ENCODE measurements at regions not wholly inside any gene's neighbourhood (a gene's known extent, or its start where the extent isn't known, plus 50 kb on each side); places are given as distances from the start of the nearest gene placed in this dataset.

- Histone ChIP-seq H3K27ac (replicated peaks) (no peak overlapping the region), H3K36me3 (no peaks in the 10 kb centered on the region), H3K4me3 (no peak overlapping the region), H3K4me1 (no peaks in the 10 kb centered on the region), H3K27me3 (ENCODE audit: low read depth) (no peaks in the 10 kb centered on the region), H3K9me3 (replicated peaks) (no peaks in the 10 kb centered on the region)
- TF ChIP-seq, protein P1, sequence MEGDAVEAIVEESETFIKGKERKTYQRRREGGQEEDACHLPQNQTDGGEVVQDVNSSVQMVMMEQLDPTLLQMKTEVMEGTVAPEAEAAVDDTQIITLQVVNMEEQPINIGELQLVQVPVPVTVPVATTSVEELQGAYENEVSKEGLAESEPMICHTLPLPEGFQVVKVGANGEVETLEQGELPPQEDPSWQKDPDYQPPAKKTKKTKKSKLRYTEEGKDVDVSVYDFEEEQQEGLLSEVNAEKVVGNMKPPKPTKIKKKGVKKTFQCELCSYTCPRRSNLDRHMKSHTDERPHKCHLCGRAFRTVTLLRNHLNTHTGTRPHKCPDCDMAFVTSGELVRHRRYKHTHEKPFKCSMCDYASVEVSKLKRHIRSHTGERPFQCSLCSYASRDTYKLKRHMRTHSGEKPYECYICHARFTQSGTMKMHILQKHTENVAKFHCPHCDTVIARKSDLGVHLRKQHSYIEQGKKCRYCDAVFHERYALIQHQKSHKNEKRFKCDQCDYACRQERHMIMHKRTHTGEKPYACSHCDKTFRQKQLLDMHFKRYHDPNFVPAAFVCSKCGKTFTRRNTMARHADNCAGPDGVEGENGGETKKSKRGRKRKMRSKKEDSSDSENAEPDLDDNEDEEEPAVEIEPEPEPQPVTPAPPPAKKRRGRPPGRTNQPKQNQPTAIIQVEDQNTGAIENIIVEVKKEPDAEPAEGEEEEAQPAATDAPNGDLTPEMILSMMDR (IDR thresholded peaks at IDR 0.05; ENCODE audit: borderline replicate concordance), result no peak
- intact Hi-C loops (cut with micrococcal nuclease), result no loop called here
- no peak for DNase-seq
Measured at GRCh38 chr6:163871616-163872015, 457.1 kb downstream of the QKI start.

- intact Hi-C loops (cut with micrococcal nuclease), result no loop called here
- Histone ChIP-seq H3K9me3 (replicated peaks) (no peaks in the 10 kb centered on the region), H3K4me3 (no peak overlapping the region), H3K27ac (replicated peaks) (no peak overlapping the region), H3K36me3 (no peaks in the 10 kb centered on the region), H3K4me1 (no peaks in the 10 kb centered on the region), H3K27me3 (ENCODE audit: low read depth) (no peaks in the 10 kb centered on the region)
- TF ChIP-seq, protein P1 (IDR thresholded peaks at IDR 0.05; ENCODE audit: borderline replicate concordance), result no peak
- no peak for DNase-seq
Measured at GRCh38 chr6:163867518-163868292, 453.2 kb downstream of the QKI start.

- H3K27ac ChIP-seq (replicated peaks), result no peak overlapping the region
- TF ChIP-seq, protein P1 (IDR thresholded peaks at IDR 0.05; ENCODE audit: borderline replicate concordance), result no peak
- H3K4me3 ChIP-seq, result no peak overlapping the region
- intact Hi-C loops (cut with micrococcal nuclease), result no loop called here
- H3K27me3 ChIP-seq (ENCODE audit: low read depth), result no peaks in the 10 kb centered on the region
- H3K9me3 ChIP-seq (replicated peaks), result no peaks in the 10 kb centered on the region
- H3K36me3 ChIP-seq, result no peaks in the 10 kb centered on the region
- DNase-seq, result no peak
- peaks cover 1% of the 10 kb centered on the region for H3K4me1 ChIP-seq
Measured at GRCh38 chr6:163866192-163866591, 451.7 kb downstream of the QKI start.

GRCh38 chr6:163863565-163863964 lies 449.0 kb downstream of the QKI start:
- H3K4me3 ChIP-seq, result no peak overlapping the region
- no peaks in the 10 kb centered on the region for H3K36me3 ChIP-seq
- TF ChIP-seq, protein P1 (IDR thresholded peaks at IDR 0.05; ENCODE audit: borderline replicate concordance), result no peak
- DNase-seq, result no peak
- no peaks in the 10 kb centered on the region for H3K27me3 ChIP-seq (ENCODE audit: low read depth)
- peaks cover 15% of the 10 kb centered on the region for H3K4me1 ChIP-seq
- intact Hi-C loops (cut with micrococcal nuclease), result no loop called here
- H3K9me3 ChIP-seq (replicated peaks), result no peaks in the 10 kb centered on the region
- H3K27ac ChIP-seq (replicated peaks), result no peak overlapping the region

DNA sequence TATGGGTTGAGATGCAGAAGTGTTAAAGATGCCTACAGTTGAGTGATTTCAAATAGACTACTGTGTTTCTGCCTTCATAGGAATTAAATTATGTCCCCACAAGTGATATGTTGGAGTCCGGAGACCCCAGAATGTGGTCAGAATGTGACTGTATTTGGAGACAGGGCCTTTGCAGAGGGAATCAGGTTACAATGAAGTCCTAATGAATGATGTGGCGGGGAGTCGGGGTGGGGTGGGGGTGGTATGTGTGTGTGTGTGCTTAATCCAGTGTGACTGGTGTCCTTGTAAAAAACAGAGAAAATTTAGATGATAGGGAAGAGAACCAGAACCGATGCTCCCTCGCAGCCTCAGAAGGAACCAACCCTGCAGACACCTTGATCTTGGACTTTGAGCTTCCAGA lies 448.2 kb downstream of the QKI start:
- H3K4me3 ChIP-seq, result no peak overlapping the region
- TF ChIP-seq, protein P1 (IDR thresholded peaks at IDR 0.05; ENCODE audit: borderline replicate concordance), result no peak
- DNase-seq, result no peak
- H3K36me3 ChIP-seq, result no peaks in the 10 kb centered on the region
- intact Hi-C loops (cut with micrococcal nuclease), result no loop called here
- H3K27ac ChIP-seq (replicated peaks), result no peak overlapping the region
- peaks cover 15% of the 10 kb centered on the region for H3K4me1 ChIP-seq
- H3K27me3 ChIP-seq (ENCODE audit: low read depth), result no peaks in the 10 kb centered on the region
- H3K9me3 ChIP-seq (replicated peaks), result no peaks in the 10 kb centered on the region

Data from left ventricle myocardium inferior (tissue), 1 donor.